ENCODE measurements at regions not wholly inside any gene's neighbourhood (a gene's known extent, or its start where the extent isn't known, plus 50 kb on each side); places are given as distances from the start of the nearest gene placed in this dataset.

DNA sequence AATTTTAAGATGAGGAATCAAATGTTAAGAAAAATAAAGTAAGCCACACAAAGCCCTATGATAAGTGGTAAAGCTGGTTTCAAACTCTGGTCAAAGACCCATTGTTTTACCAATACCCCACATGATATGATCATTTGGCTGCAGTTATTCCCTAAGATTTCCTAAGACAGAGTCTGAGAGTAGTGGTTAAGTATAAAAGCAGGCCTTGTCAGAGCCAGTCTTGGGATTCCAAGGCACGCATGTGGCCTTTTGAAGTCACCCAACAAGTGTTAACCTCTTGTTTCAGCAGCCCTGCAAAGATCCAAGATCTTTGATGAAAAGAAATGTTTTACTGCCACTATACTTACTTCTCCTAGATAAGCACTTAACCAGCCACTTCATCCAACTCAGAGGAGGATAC, 159.2 kb downstream of the SIPA1L2 start:
- DNase-seq (ENCODE audit: insufficient read length, low spot score) (no peak), FAIRE-seq (no peak)
- TF ChIP-seq POLR2A (IDR thresholded peaks at IDR 0.05; ENCODE audit: low read depth, low read length) = no peak

DNA sequence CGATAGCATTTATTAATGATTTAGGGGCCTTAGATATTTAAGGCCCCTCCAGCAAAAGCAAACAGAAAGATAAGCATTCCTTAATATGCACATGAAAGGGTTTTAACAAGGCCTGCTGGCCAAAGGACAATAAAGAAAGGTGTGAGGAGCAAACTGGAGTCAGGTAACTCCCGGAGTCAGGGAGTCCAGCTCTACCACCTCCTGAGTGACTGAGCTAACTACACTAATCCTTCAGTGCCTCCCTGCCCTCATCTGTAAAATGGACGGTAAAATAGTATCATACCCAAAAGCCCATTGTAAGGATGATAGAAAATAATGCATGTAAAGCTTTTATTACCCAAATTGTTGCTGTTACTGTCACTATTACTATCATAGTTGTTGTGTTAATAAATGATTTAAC, 161.7 kb downstream of the SIPA1L2 start:
- no peak for TF ChIP-seq POLR2A (IDR thresholded peaks at IDR 0.05; ENCODE audit: low read depth, low read length)
- FAIRE-seq = no peak
- DNase-seq (ENCODE audit: insufficient read length, low spot score) = no peak

DNA sequence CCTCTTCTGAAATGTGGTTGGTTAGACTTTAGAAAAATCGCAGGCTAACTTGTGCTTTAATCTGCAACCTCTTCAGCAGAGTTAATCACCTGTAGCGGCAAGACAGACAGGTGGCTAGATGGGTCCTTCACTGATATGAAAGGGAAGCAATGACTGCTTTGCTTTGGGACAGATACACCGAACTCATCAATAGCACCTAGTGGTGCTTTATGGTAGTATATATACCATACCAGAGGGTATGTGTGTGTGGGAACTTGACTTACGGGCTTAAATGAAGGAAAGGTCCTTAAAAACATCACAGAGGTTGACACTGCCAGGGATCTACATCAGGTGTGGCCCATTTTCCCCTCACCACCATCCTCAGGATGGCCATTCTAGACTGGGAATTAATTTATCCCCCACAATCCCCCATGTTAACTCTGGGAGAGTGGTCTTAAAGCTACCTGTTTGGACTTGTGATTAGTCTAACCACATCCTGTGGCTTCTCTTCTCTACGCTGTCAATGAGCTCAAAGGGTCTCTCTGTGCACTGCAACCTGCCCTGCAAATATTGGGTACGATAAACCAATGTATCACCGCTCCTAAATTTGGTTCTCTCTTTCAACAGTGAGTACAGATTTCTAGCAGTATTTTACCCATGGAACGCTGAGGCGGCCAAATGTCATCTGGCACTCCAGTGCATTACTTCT, 162.7 kb downstream of the SIPA1L2 start:
- DNase-seq (ENCODE audit: insufficient read length, low spot score) = no peak
- FAIRE-seq = no peak
- no peak for TF ChIP-seq POLR2A (IDR thresholded peaks at IDR 0.05; ENCODE audit: low read depth, low read length)

DNA sequence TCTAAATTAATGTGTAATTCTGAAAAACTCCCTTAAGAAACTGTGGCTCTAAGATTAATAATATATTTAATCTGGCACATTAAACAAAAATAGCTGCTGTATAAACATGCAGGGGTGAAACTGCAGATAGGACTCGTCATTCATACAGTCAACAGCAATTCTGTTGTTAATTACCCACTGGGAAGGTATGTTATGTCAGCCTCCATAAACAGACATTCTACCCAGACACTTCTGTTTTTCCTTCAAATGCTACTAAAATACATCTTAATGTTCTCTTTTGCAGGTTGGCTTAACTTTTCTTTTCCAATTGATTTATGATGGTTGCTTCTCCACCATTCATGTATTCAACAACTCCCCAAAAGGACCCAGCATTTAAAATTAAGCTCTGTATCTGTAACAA, 165.6 kb downstream of the SIPA1L2 start:
- DNase-seq (ENCODE audit: insufficient read length, low spot score) = no peak
- no peak for FAIRE-seq
- no peak for TF ChIP-seq POLR2A (IDR thresholded peaks at IDR 0.05; ENCODE audit: low read depth, low read length)

DNA sequence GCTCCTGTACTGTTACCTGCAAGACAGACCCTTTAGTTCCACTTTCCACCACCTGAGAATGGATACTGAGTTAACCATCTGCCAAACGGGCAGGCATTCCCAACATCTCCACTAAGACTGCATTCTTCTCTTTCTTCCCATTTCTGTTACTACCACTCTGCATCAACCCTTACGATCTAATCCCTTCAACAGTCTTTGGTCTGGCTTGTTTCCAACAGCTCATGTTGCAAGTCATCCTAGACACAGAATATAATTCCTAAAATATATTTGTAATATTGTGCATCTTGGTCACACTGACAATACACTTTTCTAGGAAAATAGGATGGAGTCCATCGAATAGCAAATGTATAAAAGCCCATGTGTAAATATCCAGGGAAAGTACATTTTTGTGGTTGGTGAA, 166.7 kb downstream of the SIPA1L2 start:
- FAIRE-seq (no peak), DNase-seq (ENCODE audit: insufficient read length, low spot score) (no peak)
- no peak for TF ChIP-seq POLR2A (IDR thresholded peaks at IDR 0.05; ENCODE audit: low read depth, low read length)

DNA sequence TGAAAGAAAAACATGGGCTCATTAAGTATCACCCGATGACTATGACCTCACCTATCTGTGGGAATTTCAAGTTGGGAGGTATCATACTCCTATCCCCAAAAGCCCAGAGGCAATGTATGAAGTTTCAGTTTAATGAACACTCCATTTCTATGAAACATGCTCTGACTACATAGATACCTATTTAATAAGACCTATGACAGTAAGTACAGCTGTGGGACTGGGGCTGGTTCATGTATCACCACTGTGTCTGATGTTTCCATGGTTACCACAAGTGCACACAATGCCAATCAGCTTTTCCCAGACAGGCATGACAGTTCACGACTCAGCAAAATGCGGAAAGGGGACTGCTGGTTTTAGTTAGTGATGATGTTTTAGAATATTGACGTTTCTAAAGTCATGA, 167.7 kb downstream of the SIPA1L2 start:
- DNase-seq (ENCODE audit: insufficient read length, low spot score) (no peak), FAIRE-seq (no peak)
- TF ChIP-seq POLR2A (IDR thresholded peaks at IDR 0.05; ENCODE audit: low read depth, low read length) = no peak

DNA sequence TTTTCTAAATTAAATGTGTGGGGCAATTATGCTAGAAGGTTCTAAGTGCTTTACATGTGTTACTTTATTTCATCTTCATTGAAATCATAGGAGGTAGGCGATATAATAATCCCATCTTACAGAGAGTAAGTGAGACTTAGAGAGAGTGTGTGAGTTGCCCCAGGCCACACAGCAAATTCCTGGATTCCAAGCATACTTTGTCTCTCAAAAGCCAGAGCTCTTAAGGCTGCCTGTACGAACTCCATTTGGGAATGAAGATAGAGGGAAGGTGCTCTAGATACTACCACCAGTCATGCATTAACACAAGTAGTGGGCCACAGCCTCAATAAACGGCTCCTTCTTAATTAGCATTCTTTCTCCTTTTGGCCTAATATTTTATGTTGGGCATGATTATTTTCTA, 170.1 kb downstream of the SIPA1L2 start:
- FAIRE-seq (no peak), DNase-seq (ENCODE audit: insufficient read length, low spot score) (no peak)
- TF ChIP-seq POLR2A (IDR thresholded peaks at IDR 0.05; ENCODE audit: low read depth, low read length) = no peak

DNA sequence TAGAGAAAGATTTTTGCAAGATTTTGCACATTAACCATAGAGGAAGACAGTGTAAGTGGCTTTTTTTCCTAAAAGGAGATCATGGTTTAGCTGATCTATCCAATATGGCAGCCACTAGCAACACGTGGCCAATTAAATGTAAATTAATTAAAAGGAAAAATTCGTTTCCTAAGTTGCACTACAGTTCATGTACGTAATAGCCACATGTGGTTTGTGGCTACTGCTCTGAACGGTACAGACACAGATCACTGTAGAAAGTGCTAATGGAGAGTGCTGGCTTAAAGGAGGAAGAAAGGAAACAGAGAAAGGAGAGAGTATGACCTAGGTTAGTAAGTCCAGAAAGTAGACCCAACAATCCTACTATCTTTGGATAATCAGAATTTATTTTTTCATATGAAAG, 170.8 kb downstream of the SIPA1L2 start:
- FAIRE-seq = no peak
- TF ChIP-seq POLR2A (IDR thresholded peaks at IDR 0.05; ENCODE audit: low read depth, low read length) = no peak
- no peak for DNase-seq (ENCODE audit: insufficient read length, low spot score)

DNA sequence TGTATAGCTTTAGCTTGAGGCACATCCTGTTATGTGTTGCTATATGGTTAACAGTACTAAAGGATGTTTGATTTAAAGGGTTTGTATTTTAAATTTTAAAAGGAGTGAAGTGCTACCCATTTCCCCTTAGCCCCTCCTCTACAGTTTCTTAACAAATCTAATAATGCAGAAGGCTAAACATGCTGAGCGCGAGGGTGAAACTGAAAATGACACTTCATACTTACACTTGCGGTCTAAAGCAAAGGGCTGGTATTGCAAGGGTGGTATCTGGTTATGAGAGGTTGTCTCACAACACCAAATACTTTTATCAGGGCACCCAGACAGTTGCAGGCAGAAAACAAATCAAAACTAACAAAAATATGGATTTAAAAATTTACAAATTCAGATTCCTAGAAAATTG, 172.3 kb downstream of the SIPA1L2 start:
- no peak for DNase-seq (ENCODE audit: insufficient read length, low spot score)
- FAIRE-seq = no peak
- TF ChIP-seq POLR2A (IDR thresholded peaks at IDR 0.05; ENCODE audit: low read depth, low read length) = no peak

DNA sequence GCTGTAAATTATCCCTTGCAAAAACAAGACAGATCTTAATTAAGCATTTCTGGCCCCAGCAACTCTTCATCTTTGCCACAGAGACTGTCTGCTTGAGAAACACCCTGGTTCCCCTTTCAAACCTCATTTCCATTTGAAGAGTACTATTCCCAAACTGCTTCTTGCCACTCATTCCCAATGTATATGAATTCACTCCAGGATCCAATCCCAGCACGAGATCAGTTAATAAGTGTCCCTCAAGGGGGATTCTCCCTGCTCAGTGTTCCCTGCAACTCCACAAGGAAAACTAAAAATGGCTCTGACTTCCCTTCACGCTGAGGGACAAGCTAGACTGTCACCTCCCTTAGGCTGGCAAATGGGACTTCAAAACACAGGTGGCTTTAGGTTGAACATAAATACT, 173.2 kb downstream of the SIPA1L2 start:
- no peak for DNase-seq (ENCODE audit: insufficient read length, low spot score)
- no peak for FAIRE-seq
- no peak for TF ChIP-seq POLR2A (IDR thresholded peaks at IDR 0.05; ENCODE audit: low read depth, low read length)

DNA sequence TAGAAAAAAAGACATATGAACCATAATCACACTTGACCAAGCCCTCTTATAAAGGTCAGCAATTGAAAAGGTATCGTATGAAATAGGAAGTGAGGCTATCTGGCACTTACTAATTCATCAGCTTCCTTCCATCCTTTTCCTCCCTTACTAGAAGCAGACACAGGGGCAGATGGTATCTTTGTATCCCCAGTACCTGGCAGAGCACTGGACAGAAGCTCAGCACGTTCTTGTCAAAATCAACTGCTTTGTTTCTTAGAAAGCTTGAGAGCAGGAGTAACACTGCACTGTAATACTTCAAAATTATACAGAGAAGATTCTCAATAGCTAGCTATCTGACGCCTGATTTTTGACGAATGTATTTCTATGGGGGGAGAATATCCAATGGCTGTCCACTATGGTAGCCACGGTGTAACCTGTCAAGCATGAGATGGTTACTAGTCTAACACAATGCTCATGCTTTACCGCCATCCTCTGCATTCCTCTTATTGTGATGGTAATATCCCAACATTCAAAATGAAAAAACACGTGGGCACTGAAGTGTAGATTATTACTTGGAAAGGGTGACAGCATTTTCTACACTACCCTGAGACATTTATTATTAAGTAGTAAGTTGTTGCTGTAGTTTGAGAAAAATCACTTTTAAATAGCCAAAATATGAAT, 175.6 kb downstream of the SIPA1L2 start:
- DNase-seq (ENCODE audit: insufficient read length, low spot score) = no peak
- no peak for FAIRE-seq
- no peak for TF ChIP-seq POLR2A (IDR thresholded peaks at IDR 0.05; ENCODE audit: low read depth, low read length)

DNA sequence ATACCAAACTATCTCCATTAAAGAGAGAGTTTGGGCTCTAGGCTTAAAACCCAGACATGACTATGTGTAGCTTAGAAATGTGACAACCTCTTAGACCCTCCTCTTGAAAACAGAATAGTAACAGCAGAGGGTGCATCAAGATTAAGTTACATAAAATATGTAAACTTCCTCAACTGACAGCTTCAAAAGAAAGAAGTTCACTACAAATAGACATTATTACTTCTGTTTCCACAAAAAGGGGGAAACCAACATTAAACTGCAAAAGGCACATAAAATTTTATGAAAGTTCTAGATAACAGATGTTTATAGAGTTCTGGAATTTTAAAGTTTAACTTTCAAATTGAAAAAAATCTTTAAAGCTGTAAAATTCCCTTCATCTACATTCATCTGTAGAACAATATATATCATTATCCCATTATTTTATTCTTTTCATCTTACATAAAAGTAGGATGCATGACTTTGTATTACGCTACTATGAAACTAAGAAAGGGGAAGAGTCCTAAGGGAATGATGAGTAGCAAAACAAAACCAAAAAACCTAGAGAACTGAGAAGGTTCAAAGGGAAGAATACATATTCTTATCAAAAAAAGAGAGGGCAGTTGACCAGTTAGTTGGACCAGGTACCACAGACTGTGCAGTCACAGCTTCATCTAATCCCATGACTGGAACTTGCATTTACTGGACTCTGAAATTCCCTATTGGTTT, 177.0 kb downstream of the SIPA1L2 start:
- FAIRE-seq (no peak), DNase-seq (ENCODE audit: insufficient read length, low spot score) (no peak)
- TF ChIP-seq POLR2A (IDR thresholded peaks at IDR 0.05; ENCODE audit: low read depth, low read length) = no peak

DNA sequence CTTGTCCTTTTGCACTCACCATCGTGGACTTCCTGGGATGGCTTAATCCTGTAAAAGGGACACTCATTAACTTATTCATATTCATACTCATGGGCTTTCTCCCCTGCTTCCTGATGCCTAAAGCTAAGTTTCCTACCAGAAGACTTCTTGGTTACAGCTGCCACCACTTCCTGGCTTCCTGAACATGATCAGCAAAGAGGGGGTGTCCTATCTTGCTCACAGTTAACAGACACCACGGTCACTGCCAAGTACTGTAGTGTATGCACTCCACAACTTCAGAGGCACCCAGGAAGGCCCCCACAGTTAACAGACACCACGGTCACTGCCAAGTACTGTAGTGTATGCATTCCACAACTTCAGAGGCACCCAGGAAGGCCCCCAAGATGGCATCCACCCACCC, 177.8 kb downstream of the SIPA1L2 start:
- FAIRE-seq (no peak), DNase-seq (ENCODE audit: insufficient read length, low spot score) (no peak)
- no peak for TF ChIP-seq POLR2A (IDR thresholded peaks at IDR 0.05; ENCODE audit: low read depth, low read length)

DNA sequence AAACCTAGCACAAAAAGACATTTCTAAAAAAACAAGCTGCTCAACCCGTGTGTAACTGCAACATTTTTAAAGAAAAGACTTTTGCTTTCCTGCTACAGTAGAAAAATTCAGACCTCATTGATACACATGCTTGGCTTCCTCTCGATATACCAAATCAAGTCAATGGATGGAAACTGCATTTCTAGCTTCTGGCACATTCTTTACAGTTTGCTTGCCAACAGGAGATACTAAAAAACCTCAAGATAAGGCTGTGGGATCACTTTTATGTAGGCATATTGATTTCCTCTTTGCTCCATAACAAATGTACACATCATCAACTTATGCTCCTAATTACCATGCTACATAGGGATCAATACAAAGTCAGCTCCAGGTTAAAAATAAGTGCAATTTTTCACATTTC, 178.4 kb downstream of the SIPA1L2 start:
- DNase-seq (ENCODE audit: insufficient read length, low spot score) (no peak), FAIRE-seq (no peak)
- no peak for TF ChIP-seq POLR2A (IDR thresholded peaks at IDR 0.05; ENCODE audit: low read depth, low read length)

DNA sequence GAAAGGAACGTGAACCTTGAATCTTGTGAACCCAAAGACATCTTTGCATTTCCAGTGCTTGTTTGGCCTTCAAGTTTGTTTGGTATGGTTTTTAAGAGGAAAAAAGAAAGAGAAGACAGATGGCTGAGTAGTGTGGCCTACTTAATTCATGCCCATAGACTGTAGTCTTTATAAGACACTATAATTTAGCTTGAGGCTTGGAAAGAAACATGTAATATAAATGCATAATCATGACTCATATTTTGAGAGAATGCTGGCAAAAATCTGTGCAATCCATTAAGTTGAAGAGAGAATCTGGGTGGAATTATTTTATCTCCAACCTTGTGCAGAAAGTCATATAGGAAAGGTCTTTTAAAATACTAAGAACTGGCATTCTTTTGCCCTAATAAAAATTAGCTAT, 179.3 kb downstream of the SIPA1L2 start:
- DNase-seq (ENCODE audit: insufficient read length, low spot score) (no peak), FAIRE-seq (no peak)
- TF ChIP-seq POLR2A (IDR thresholded peaks at IDR 0.05; ENCODE audit: low read depth, low read length) = no peak

Measured in H54 (cell line).